ENCODE measurements at regions not wholly inside any gene's neighbourhood (a gene's known extent, or its start where the extent isn't known, plus 50 kb on each side); places are given as distances from the start of the nearest gene placed in this dataset.
"Not testable (repeated sequence)": the region's sequence is repeated elsewhere in the genome, so short reads cannot be mapped to it uniquely, and the experiment has no call there.

GRCh38 chr2:226087505-226088365 lies 688.2 kb downstream of the NYAP2 start:
- no peak overlapping the region for H3K4me3 ChIP-seq
- ATAC-seq (ENCODE audit: insufficient read depth, low FRiP score) (no peak), DNase-seq (no peak)
- no peak overlapping the region for H3K9ac ChIP-seq (ENCODE audit: insufficient read depth in 1 of 2, low read length in 2 of 2)
- peaks cover 0 to 4% (median 2%) of the 10 kb centered on the region in 4 donors for H3K9me3 ChIP-seq (ENCODE audit: control insufficient read depth in 4 of 4, insufficient read depth in 3 of 4, low read length in 3 of 4)
- H3K4me1 ChIP-seq (ENCODE audit: control insufficient read depth in 5 of 5, insufficient read depth in 5 of 5, low read length in 5 of 5), result no peaks in the 10 kb centered on the region
- WGBS, 2 donors, result 88 to 89% methylated on average over 5 of the region's 5 CpGs
- no peaks in the 10 kb centered on the region for H3K36me3 ChIP-seq (ENCODE audit: control insufficient read depth in 4 of 4, insufficient read depth in 4 of 4, low read length in 4 of 4)
- no peak for TF ChIP-seq CTCF (IDR thresholded peaks at IDR 0.05; ENCODE audit: control extremely low read depth, extremely low read depth)
- no peak overlapping the region for H3K27ac ChIP-seq (ENCODE audit: low read depth in 1 of 2, low read length in 1 of 2)
- no peaks in the 10 kb centered on the region for H3K27me3 ChIP-seq (ENCODE audit: control insufficient read depth in 3 of 3, insufficient read depth in 3 of 3, low read length in 2 of 3)

- Histone ChIP-seq H3K9me3 (ENCODE audit: control insufficient read depth in 4 of 4, insufficient read depth in 3 of 4, low read length in 3 of 4) (peaks cover 0 to 4% (median 0%) of the 10 kb centered on the region in 4 donors), H3K9ac (ENCODE audit: insufficient read depth in 1 of 2, low read length in 2 of 2) (no peak overlapping the region), H3K4me1 (ENCODE audit: control insufficient read depth in 5 of 5, insufficient read depth in 5 of 5, low read length in 5 of 5) (no peaks in the 10 kb centered on the region), H3K27me3 (ENCODE audit: control insufficient read depth in 3 of 3, insufficient read depth in 3 of 3, low read length in 2 of 3) (no peaks in the 10 kb centered on the region), H3K4me3 (no peak overlapping the region), H3K36me3 (ENCODE audit: control insufficient read depth in 4 of 4, insufficient read depth in 4 of 4, low read length in 4 of 4) (no peaks in the 10 kb centered on the region), H3K27ac (ENCODE audit: low read depth in 1 of 2, low read length in 1 of 2) (no peak overlapping the region)
- ATAC-seq (ENCODE audit: insufficient read depth, low FRiP score) (no peak), DNase-seq (no peak)
- 95 to 96% methylated on average over 3 of the region's 3 CpGs for WGBS, 2 donors
- no peak for TF ChIP-seq CTCF (IDR thresholded peaks at IDR 0.05; ENCODE audit: control extremely low read depth, extremely low read depth)
These were observed 687.5 kb downstream of the NYAP2 start for GRCh38 chr2:226087051-226087450.

- H3K36me3 ChIP-seq (ENCODE audit: control insufficient read depth in 4 of 4, insufficient read depth in 4 of 4, low read length in 4 of 4), result no peaks in the 10 kb centered on the region
- H3K4me3 ChIP-seq, result no peak overlapping the region
- no peak overlapping the region for H3K9ac ChIP-seq (ENCODE audit: insufficient read depth in 1 of 2, low read length in 2 of 2)
- DNase-seq (peak in 1 of 3 donors; percentile 36), ATAC-seq (ENCODE audit: insufficient read depth, low FRiP score) (no peak)
- H3K27ac ChIP-seq (ENCODE audit: low read depth in 1 of 2, low read length in 1 of 2), result no peak overlapping the region
- peaks cover 0 to 5% (median 0%) of the 10 kb centered on the region in 5 donors for H3K4me1 ChIP-seq (ENCODE audit: control insufficient read depth in 5 of 5, insufficient read depth in 5 of 5, low read length in 5 of 5)
- no peak for TF ChIP-seq CTCF (IDR thresholded peaks at IDR 0.05; ENCODE audit: control extremely low read depth, extremely low read depth)
- H3K9me3 ChIP-seq (ENCODE audit: control insufficient read depth in 4 of 4, insufficient read depth in 3 of 4, low read length in 3 of 4), result peaks cover 0 to 4% (median 0%) of the 10 kb centered on the region in 4 donors
- 15 to 24% methylated on average over 1 of the region's 1 CpG for WGBS, 2 donors
- no peaks in the 10 kb centered on the region for H3K27me3 ChIP-seq (ENCODE audit: control insufficient read depth in 3 of 3, insufficient read depth in 3 of 3, low read length in 2 of 3)
These were observed 686.7 kb downstream of the NYAP2 start for GRCh38 chr2:226086190-226086589.

GRCh38 chr2:226085425-226085824 lies 685.9 kb downstream of the NYAP2 start:
- H3K27me3 ChIP-seq (ENCODE audit: control insufficient read depth in 3 of 3, insufficient read depth in 3 of 3, low read length in 2 of 3); H3K36me3 ChIP-seq (ENCODE audit: control insufficient read depth in 4 of 4, insufficient read depth in 4 of 4, low read length in 4 of 4); H3K9ac ChIP-seq (ENCODE audit: insufficient read depth in 1 of 2, low read length in 2 of 2); DNase-seq; H3K4me3 ChIP-seq; H3K27ac ChIP-seq (ENCODE audit: low read depth in 1 of 2, low read length in 1 of 2); ATAC-seq (ENCODE audit: insufficient read depth, low FRiP score); H3K9me3 ChIP-seq (ENCODE audit: control insufficient read depth in 4 of 4, insufficient read depth in 3 of 4, low read length in 3 of 4): not testable (repeated sequence)
- peaks cover 0 to 12% (median 0%) of the 10 kb centered on the region in 5 donors for H3K4me1 ChIP-seq (ENCODE audit: control insufficient read depth in 5 of 5, insufficient read depth in 5 of 5, low read length in 5 of 5)

All from lung (tissue), 11 donors.